ENCODE measurements at regions not wholly inside any gene's neighbourhood (a gene's known extent, or its start where the extent isn't known, plus 50 kb on each side); places are given as distances from the start of the nearest gene placed in this dataset.
"Not testable (repeated sequence)": the region's sequence is repeated elsewhere in the genome, so short reads cannot be mapped to it uniquely, and the experiment has no call there.

DNA sequence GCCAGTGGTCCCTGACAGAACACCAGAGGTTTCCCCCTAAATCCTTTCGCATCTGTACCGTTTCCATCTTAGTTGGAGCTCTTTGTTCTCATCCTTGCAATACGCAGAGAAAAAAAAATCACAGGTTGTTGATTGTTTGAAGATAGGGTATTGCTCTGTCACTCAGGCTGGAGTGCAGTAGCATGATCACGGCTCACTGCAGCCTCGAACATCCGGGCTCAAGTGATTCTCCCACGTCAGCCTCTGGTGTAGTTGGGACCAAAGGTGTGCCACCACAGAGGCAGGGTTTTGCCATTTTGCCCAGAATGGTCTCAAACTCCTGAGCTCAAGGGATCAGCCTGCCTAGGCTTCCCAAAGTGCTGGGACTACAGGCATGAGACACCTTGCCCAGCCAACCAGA is 185.9 kb downstream of the FAM72C start:
- TF ChIP-seq BCL11A (IDR thresholded peaks at IDR 0.05; ENCODE audit: low read depth in 2 of 2, low read length in 2 of 2); HDAC2 (IDR thresholded peaks at IDR 0.05; ENCODE audit: borderline replicate concordance in 1 of 2, low read depth in 2 of 2, low read length in 2 of 2); TAF1 (IDR thresholded peaks at IDR 0.05; ENCODE audit: low read depth, low read length); RAD21 (IDR thresholded peaks at IDR 0.05 in 1 of 2, conservative IDR thresholded peaks at IDR 0.05 in 1 of 2; ENCODE audit: low read depth in 2 of 2, low read length in 2 of 2); CHD1 (IDR thresholded peaks at IDR 0.05; ENCODE audit: low read depth, low read length); GTF2F1 (IDR thresholded peaks at IDR 0.05; ENCODE audit: borderline replicate concordance, low read depth, low read length); CBX8 (IDR thresholded peaks at IDR 0.05; ENCODE audit: borderline replicate concordance, low read depth, low read length); CBX5 (IDR thresholded peaks at IDR 0.05; ENCODE audit: low read depth, low read length): not testable (repeated sequence)
- TF ChIP-seq, protein P1, sequence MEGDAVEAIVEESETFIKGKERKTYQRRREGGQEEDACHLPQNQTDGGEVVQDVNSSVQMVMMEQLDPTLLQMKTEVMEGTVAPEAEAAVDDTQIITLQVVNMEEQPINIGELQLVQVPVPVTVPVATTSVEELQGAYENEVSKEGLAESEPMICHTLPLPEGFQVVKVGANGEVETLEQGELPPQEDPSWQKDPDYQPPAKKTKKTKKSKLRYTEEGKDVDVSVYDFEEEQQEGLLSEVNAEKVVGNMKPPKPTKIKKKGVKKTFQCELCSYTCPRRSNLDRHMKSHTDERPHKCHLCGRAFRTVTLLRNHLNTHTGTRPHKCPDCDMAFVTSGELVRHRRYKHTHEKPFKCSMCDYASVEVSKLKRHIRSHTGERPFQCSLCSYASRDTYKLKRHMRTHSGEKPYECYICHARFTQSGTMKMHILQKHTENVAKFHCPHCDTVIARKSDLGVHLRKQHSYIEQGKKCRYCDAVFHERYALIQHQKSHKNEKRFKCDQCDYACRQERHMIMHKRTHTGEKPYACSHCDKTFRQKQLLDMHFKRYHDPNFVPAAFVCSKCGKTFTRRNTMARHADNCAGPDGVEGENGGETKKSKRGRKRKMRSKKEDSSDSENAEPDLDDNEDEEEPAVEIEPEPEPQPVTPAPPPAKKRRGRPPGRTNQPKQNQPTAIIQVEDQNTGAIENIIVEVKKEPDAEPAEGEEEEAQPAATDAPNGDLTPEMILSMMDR (IDR thresholded peaks at IDR 0.05; ENCODE audit: control extremely low read depth in 1 of 3, insufficient read depth in 1 of 3, low read depth in 1 of 3, low read length in 3 of 3): not testable (repeated sequence)
